ENCODE measurements at regions not wholly inside any gene's neighbourhood (a gene's known extent, or its start where the extent isn't known, plus 50 kb on each side); places are given as distances from the start of the nearest gene placed in this dataset.
A peak's percentile ranks its signal among the peaks of the same experiment; 100 is the strongest.

DNA sequence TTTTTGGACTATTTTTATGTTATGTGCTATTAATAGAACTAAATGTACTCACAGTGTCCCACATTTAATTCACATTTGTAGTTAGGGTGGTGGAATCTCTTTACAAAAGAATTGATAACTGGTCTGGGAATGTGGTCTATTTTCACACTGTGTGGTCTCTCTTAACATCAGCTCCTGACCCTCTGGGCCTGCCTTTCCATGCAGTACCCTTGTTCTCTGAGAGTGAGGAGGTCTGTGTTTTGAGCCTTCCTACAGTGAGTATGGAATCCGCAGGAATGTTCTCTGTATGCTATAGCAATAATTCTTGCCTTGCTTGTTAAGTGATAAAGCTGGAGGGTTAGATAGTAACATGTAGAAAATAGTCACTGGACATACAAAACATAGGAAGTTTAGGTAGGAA, 717.3 kb upstream of the POU3F2 start:
- Histone ChIP-seq H3K27me3 (ENCODE audit: insufficient read depth, low read length) (no peaks in the 10 kb centered on the region), H3K27ac (ENCODE audit: low read depth, low read length) (no peak overlapping the region), H3K36me3 (ENCODE audit: insufficient read depth, low read length) (no peaks in the 10 kb centered on the region), H4K20me1 (ENCODE audit: insufficient read depth, low read length) (no peaks in the 10 kb centered on the region), H3K9me3 (ENCODE audit: insufficient read depth, low read depth, low read length) (no peaks in the 10 kb centered on the region), H3K4me2 (ENCODE audit: low read length) (no peak overlapping the region), H3K9ac (ENCODE audit: low read length) (no peak overlapping the region), H3K4me3 (ENCODE audit: insufficient read depth, low read depth, low read length) (no peak overlapping the region), H3K79me2 (ENCODE audit: insufficient read depth, low read length) (no peaks in the 10 kb centered on the region), H3K4me1 (ENCODE audit: insufficient read depth, low read length) (no peaks in the 10 kb centered on the region), H2AFZ (ENCODE audit: low read depth, low read length) (no peak overlapping the region)
- Mint-ChIP-seq H3K36me3 (ENCODE audit: low read depth, unreplicated experiment) (no peaks in the 10 kb centered on the region), H3K27ac (ENCODE audit: unreplicated experiment) (no peak overlapping the region), H3K27me3 (ENCODE audit: low read depth, unreplicated experiment) (no peaks in the 10 kb centered on the region), H3K9me3 (ENCODE audit: unreplicated experiment) (no peaks in the 10 kb centered on the region), H3K4me1 (ENCODE audit: low read depth, unreplicated experiment) (peaks cover 4% of the 10 kb centered on the region), H3K4me3 (ENCODE audit: unreplicated experiment) (no peak overlapping the region)
- no peak for FAIRE-seq
- TF ChIP-seq EZH2 (IDR thresholded peaks at IDR 0.05; ENCODE audit: insufficient read depth, low read length), result no peak
- TF ChIP-seq, protein P1, sequence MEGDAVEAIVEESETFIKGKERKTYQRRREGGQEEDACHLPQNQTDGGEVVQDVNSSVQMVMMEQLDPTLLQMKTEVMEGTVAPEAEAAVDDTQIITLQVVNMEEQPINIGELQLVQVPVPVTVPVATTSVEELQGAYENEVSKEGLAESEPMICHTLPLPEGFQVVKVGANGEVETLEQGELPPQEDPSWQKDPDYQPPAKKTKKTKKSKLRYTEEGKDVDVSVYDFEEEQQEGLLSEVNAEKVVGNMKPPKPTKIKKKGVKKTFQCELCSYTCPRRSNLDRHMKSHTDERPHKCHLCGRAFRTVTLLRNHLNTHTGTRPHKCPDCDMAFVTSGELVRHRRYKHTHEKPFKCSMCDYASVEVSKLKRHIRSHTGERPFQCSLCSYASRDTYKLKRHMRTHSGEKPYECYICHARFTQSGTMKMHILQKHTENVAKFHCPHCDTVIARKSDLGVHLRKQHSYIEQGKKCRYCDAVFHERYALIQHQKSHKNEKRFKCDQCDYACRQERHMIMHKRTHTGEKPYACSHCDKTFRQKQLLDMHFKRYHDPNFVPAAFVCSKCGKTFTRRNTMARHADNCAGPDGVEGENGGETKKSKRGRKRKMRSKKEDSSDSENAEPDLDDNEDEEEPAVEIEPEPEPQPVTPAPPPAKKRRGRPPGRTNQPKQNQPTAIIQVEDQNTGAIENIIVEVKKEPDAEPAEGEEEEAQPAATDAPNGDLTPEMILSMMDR (IDR thresholded peaks at IDR 0.05; ENCODE audit: insufficient read depth, low read depth, low read length), result no peak
- DNase-seq (ENCODE audit: low read depth), result no peak

DNA sequence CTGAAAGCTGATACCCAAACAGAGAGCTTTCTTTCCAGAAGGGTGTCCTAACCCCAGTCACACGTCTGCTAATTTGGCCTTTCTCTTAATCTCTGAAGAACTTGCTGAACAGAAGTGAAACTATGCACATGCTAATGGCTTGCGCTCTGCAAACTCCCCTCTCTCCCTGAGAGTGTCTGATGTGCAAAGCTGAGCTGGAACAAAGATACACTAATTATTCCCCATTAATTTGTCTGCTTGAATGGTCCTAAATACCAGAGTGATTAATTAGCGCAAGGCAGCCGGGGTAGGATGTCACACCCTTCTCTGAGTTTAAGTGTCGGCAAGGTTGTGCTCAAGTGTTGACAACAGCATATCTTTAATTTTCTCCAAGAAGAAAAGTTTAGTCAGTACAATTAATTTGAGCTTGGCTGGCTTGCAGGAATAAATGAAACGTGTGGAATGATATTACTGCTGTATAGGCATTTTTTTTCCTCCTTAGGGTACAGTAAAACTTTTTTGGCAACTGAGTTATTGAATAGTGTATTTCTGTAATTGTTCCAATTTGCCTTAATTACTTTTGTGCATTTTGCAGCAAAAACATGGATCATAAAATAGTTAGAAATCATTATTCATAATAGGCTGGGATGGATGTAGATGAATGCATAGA, 715.9 kb upstream of the POU3F2 start:
- H3K79me2 ChIP-seq (ENCODE audit: insufficient read depth, low read length), result no peaks in the 10 kb centered on the region
- Mint-ChIP-seq H3K4me1 (ENCODE audit: low read depth, unreplicated experiment) (peaks cover 4% of the 10 kb centered on the region), H3K27me3 (ENCODE audit: low read depth, unreplicated experiment) (no peaks in the 10 kb centered on the region), H3K36me3 (ENCODE audit: low read depth, unreplicated experiment) (no peaks in the 10 kb centered on the region), H3K9me3 (ENCODE audit: unreplicated experiment) (no peaks in the 10 kb centered on the region), H3K27ac (ENCODE audit: unreplicated experiment) (no peak overlapping the region), H3K4me3 (ENCODE audit: unreplicated experiment) (no peak overlapping the region)
- no peaks in the 10 kb centered on the region for H4K20me1 ChIP-seq (ENCODE audit: insufficient read depth, low read length)
- H3K9me3 ChIP-seq (ENCODE audit: insufficient read depth, low read depth, low read length), result no peaks in the 10 kb centered on the region
- TF ChIP-seq EZH2 (IDR thresholded peaks at IDR 0.05; ENCODE audit: insufficient read depth, low read length), result no peak
- TF ChIP-seq, protein P1 (IDR thresholded peaks at IDR 0.05; ENCODE audit: insufficient read depth, low read depth, low read length), result no peak
- no peaks in the 10 kb centered on the region for H3K27me3 ChIP-seq (ENCODE audit: insufficient read depth, low read length)
- H3K9ac ChIP-seq (ENCODE audit: low read length), result no peak overlapping the region
- DNase-seq (ENCODE audit: low read depth) (no peak), FAIRE-seq (no peak)
- H3K4me1 ChIP-seq (ENCODE audit: insufficient read depth, low read length), result no peaks in the 10 kb centered on the region
- peak overlapping the region; percentile 41 for H2AFZ ChIP-seq (ENCODE audit: low read depth, low read length)
- peak overlapping the region; percentile 74 for H3K4me2 ChIP-seq (ENCODE audit: low read length)
- no peaks in the 10 kb centered on the region for H3K36me3 ChIP-seq (ENCODE audit: insufficient read depth, low read length)
- H3K27ac ChIP-seq (ENCODE audit: low read depth, low read length), result no peak overlapping the region
- H3K4me3 ChIP-seq (ENCODE audit: insufficient read depth, low read depth, low read length), result no peak overlapping the region

DNA sequence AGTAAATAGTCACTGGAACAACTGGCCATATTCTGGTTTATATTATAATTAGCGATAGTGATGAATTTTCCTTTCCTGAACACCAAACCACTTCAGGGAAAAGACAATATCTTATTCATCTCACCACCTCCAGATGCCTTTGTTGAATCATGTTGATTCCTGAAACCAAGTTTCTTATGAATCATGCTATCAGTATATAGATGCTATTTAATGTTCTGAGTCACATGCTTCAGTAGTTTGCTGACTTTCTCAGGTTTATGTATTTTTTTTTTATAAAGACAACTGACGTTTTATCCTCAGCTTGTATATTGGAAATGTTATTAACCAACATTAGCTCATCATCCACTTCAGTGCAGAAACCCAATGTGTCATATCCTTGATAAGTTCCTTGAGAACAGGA, 710.2 kb upstream of the POU3F2 start:
- peaks cover 4% of the 10 kb centered on the region for H3K4me1 Mint-ChIP-seq (ENCODE audit: low read depth, unreplicated experiment)
- Histone ChIP-seq H3K27me3 (ENCODE audit: insufficient read depth, low read length) (no peaks in the 10 kb centered on the region), H3K9ac (ENCODE audit: low read length) (no peak overlapping the region), H2AFZ (ENCODE audit: low read depth, low read length) (no peak overlapping the region), H3K4me2 (ENCODE audit: low read length) (peak overlapping the region; percentile 13), H3K36me3 (ENCODE audit: insufficient read depth, low read length) (no peaks in the 10 kb centered on the region), H3K79me2 (ENCODE audit: insufficient read depth, low read length) (no peaks in the 10 kb centered on the region), H3K4me1 (ENCODE audit: insufficient read depth, low read length) (peaks cover 4% of the 10 kb centered on the region), H4K20me1 (ENCODE audit: insufficient read depth, low read length) (no peaks in the 10 kb centered on the region), H3K27ac (ENCODE audit: low read depth, low read length) (no peak overlapping the region), H3K4me3 (ENCODE audit: insufficient read depth, low read depth, low read length) (no peak overlapping the region), H3K9me3 (ENCODE audit: insufficient read depth, low read depth, low read length) (no peaks in the 10 kb centered on the region)
- H3K36me3 Mint-ChIP-seq (ENCODE audit: low read depth, unreplicated experiment), result no peaks in the 10 kb centered on the region
- no peaks in the 10 kb centered on the region for H3K9me3 Mint-ChIP-seq (ENCODE audit: unreplicated experiment)
- no peak for FAIRE-seq
- TF ChIP-seq, protein P1 (IDR thresholded peaks at IDR 0.05; ENCODE audit: insufficient read depth, low read depth, low read length), result no peak
- no peak for TF ChIP-seq EZH2 (IDR thresholded peaks at IDR 0.05; ENCODE audit: insufficient read depth, low read length)
- peak; percentile 86 for DNase-seq (ENCODE audit: low read depth)
- no peak overlapping the region for H3K27ac Mint-ChIP-seq (ENCODE audit: unreplicated experiment)
- no peaks in the 10 kb centered on the region for H3K27me3 Mint-ChIP-seq (ENCODE audit: low read depth, unreplicated experiment)
- H3K4me3 Mint-ChIP-seq (ENCODE audit: unreplicated experiment), result no peak overlapping the region
